Cardiac muscle cell (in vitro differentiated cells and primary cell): ENCODE measurements at regions not wholly inside any gene's neighbourhood (a gene's known extent, or its start where the extent isn't known, plus 50 kb on each side); places are given as distances from the start of the nearest gene placed in this dataset.
"Not testable (repeated sequence)": the region's sequence is repeated elsewhere in the genome, so short reads cannot be mapped to it uniquely, and the experiment has no call there.

Experiments used
- DNase-seq, 2 donors: peaks; one replicate each; pipeline versions ENCODE4 v3.0.0 to v3.0.0-alpha.2; 2010 to 2017; ENCODE audit warnings: low read depth in 1 of 2, low spot score in 1 of 2
- H3K27ac ChIP-seq: fragments of 200-600 bp; sonication (generic); 2 replicates; pipeline ENCODE4 v1.5.1; 2016
- H3K27me3 ChIP-seq: fragments of 200-600 bp; sonication (generic); 2 replicates; pipeline ENCODE4 v1.6.0; 2016; ENCODE audit warnings: control low read depth
- H3K36me3 ChIP-seq: fragments of 200-600 bp; sonication (generic); 2 replicates; pipeline ENCODE4 v1.5.1; 2016; ENCODE audit warnings: control low read depth
- H3K4me1 ChIP-seq: fragments of 200-600 bp; sonication (generic); 2 replicates; pipeline ENCODE4 v1.8.1; 2017; ENCODE audit warnings: low read depth, mild to moderate bottlenecking, mixed run types
- H3K4me3 ChIP-seq: fragments of 200-600 bp; sonication (generic); 2 replicates; pipeline ENCODE4 v1.5.1; 2016; ENCODE audit warnings: mild to moderate bottlenecking
- H3K9me3 ChIP-seq: fragments of 200-600 bp; sonication (generic); 2 replicates; pipeline ENCODE4 v1.5.1; 2017; ENCODE audit warnings: low read depth, mild to moderate bottlenecking, control low read depth
- CTCF ChIP-seq: IDR thresholded peaks from 2 replicates; pipeline ENCODE4 v1.5.1; 2012; ENCODE audit warnings: low read depth, mild to moderate bottlenecking, low read length

- no peak for DNase-seq
- TF ChIP-seq CTCF, result no peak
- Histone ChIP-seq H3K36me3 (no peaks in the 10 kb centered on the region), H3K9me3 (no peaks in the 10 kb centered on the region), H3K4me1 (no peaks in the 10 kb centered on the region), H3K27me3 (no peaks in the 10 kb centered on the region), H3K4me3 (no peak overlapping the region), H3K27ac (no peak overlapping the region)
Measured at GRCh38 chr6:74439123-74439811, 743.3 kb downstream of the CD109 start.

GRCh38 chr6:74438395-74438794, 742.4 kb downstream of the CD109 start:
- H3K4me1 ChIP-seq, DNase-seq, H3K27ac ChIP-seq, H3K27me3 ChIP-seq, H3K4me3 ChIP-seq, H3K9me3 ChIP-seq, H3K36me3 ChIP-seq: not testable (repeated sequence)

- H3K27me3 ChIP-seq, result no peaks in the 10 kb centered on the region
- H3K36me3 ChIP-seq, result no peaks in the 10 kb centered on the region
- no peak overlapping the region for H3K4me3 ChIP-seq
- no peaks in the 10 kb centered on the region for H3K4me1 ChIP-seq
- no peaks in the 10 kb centered on the region for H3K9me3 ChIP-seq
- no peak for TF ChIP-seq CTCF
- DNase-seq, result no peak
- H3K27ac ChIP-seq, result no peak overlapping the region
Measured at GRCh38 chr6:74434171-74434570, 738.2 kb downstream of the CD109 start.

GRCh38 chr6:74431873-74432580, 736.0 kb downstream of the CD109 start:
- Histone ChIP-seq H3K27ac (no peak overlapping the region), H3K9me3 (no peaks in the 10 kb centered on the region), H3K4me1 (no peaks in the 10 kb centered on the region), H3K4me3 (no peak overlapping the region), H3K27me3 (no peaks in the 10 kb centered on the region), H3K36me3 (no peaks in the 10 kb centered on the region)
- no peak for TF ChIP-seq CTCF
- no peak for DNase-seq

GRCh38 chr6:74420221-74420620, 724.2 kb downstream of the CD109 start:
- no peak overlapping the region for H3K4me3 ChIP-seq
- no peak overlapping the region for H3K27ac ChIP-seq
- no peaks in the 10 kb centered on the region for H3K27me3 ChIP-seq
- no peaks in the 10 kb centered on the region for H3K9me3 ChIP-seq
- H3K4me1 ChIP-seq, result no peaks in the 10 kb centered on the region
- no peak for DNase-seq
- no peaks in the 10 kb centered on the region for H3K36me3 ChIP-seq
- no peak for TF ChIP-seq CTCF

GRCh38 chr6:74415056-74415455, 719.1 kb downstream of the CD109 start:
- Histone ChIP-seq H3K4me3 (no peak overlapping the region), H3K27me3 (no peaks in the 10 kb centered on the region), H3K9me3 (no peaks in the 10 kb centered on the region), H3K27ac (no peak overlapping the region), H3K4me1 (no peaks in the 10 kb centered on the region), H3K36me3 (no peaks in the 10 kb centered on the region)
- TF ChIP-seq CTCF, result no peak
- DNase-seq, result peak in 1 of 2 donors; percentile 11
